ENCODE measurements at regions not wholly inside any gene's neighbourhood (a gene's known extent, or its start where the extent isn't known, plus 50 kb on each side); places are given as distances from the start of the nearest gene placed in this dataset.
"Not testable (repeated sequence)": the region's sequence is repeated elsewhere in the genome, so short reads cannot be mapped to it uniquely, and the experiment has no call there.

- no peak for DNase-seq
Measured at GRCh38 chr10:4633776-4634175, 192.2 kb upstream of the AKR1E2 start.

- DNase-seq, result no peak
Measured at GRCh38 chr10:4633186-4633585, 192.8 kb upstream of the AKR1E2 start.

GRCh38 chr10:4632757-4633156, 193.2 kb upstream of the AKR1E2 start:
- DNase-seq, result no peak

GRCh38 chr10:4626919-4627318, 199.1 kb upstream of the AKR1E2 start:
- no peak for DNase-seq

- DNase-seq, result no peak
Measured at GRCh38 chr10:4623757-4624420, 202.1 kb upstream of the AKR1E2 start.

GRCh38 chr10:4623200-4623599, 202.8 kb upstream of the AKR1E2 start:
- peak in 1 of 3 donors; percentile 10 for DNase-seq

GRCh38 chr10:4622384-4622783, 203.6 kb upstream of the AKR1E2 start:
- DNase-seq, result no peak

GRCh38 chr10:4617589-4617988, 208.4 kb upstream of the AKR1E2 start:
- DNase-seq, result no peak

GRCh38 chr10:4615042-4615441, 211.0 kb upstream of the AKR1E2 start:
- no peak for DNase-seq

GRCh38 chr10:4609251-4609650, 216.8 kb upstream of the AKR1E2 start:
- no peak for DNase-seq

- DNase-seq, result no peak
Measured at GRCh38 chr10:4607681-4608080, 218.3 kb upstream of the AKR1E2 start.

- DNase-seq, result no peak
Measured at GRCh38 chr10:4606856-4607636, 219.0 kb upstream of the AKR1E2 start.

GRCh38 chr10:4602764-4603491, 223.1 kb upstream of the AKR1E2 start:
- DNase-seq, result no peak

GRCh38 chr10:4599471-4599870, 226.5 kb upstream of the AKR1E2 start:
- no peak for DNase-seq

GRCh38 chr10:4597898-4598297, 228.1 kb upstream of the AKR1E2 start:
- not testable (repeated sequence) for DNase-seq

GRCh38 chr10:4596951-4597350, 229.1 kb upstream of the AKR1E2 start:
- no peak for DNase-seq

- no peak for DNase-seq
Measured at GRCh38 chr10:4595719-4596319, 230.2 kb upstream of the AKR1E2 start.

- DNase-seq, result no peak
Measured at GRCh38 chr10:4590807-4591206, 235.2 kb upstream of the AKR1E2 start.

- no peak for DNase-seq
Measured at GRCh38 chr10:4588824-4589223, 237.2 kb upstream of the AKR1E2 start.

GRCh38 chr10:4587466-4587865, 238.5 kb upstream of the AKR1E2 start:
- DNase-seq, result no peak

GRCh38 chr10:4586776-4587175, 239.2 kb upstream of the AKR1E2 start:
- no peak for DNase-seq

GRCh38 chr10:4581929-4582328, 244.1 kb upstream of the AKR1E2 start:
- DNase-seq, result no peak

- DNase-seq, result no peak
Measured at GRCh38 chr10:4579844-4580243, 246.2 kb upstream of the AKR1E2 start.

All from suppressor macrophage treated with lipopolysaccharide for 1 hour (primary cell).